ENCODE measurements at regions not wholly inside any gene's neighbourhood (a gene's known extent, or its start where the extent isn't known, plus 50 kb on each side); places are given as distances from the start of the nearest gene placed in this dataset.
"Not testable (repeated sequence)": the region's sequence is repeated elsewhere in the genome, so short reads cannot be mapped to it uniquely, and the experiment has no call there.

DNA sequence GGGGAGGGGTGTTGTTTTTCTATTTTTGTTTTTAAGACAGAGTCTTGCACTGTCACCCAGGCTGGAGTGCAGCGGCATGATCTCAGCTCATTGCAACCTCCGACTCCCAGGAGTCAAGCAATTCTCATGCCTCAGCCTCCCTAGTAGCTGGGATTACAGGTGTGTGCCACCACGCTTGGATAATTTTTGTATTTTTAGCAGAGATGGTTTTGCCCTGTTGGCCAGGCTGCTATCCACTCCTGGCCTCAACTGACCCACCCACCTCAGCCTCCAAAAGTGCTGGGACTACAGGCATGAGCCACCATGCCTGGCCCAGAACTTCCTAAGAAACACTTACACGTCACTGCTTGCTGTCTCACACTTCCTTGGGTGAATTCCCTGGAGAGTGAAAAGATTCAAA is 54.8 kb upstream of the CDYL start:
- H3K27me3 Mint-ChIP-seq (ENCODE audit: insufficient read depth, low read depth, poor library complexity), result not testable (repeated sequence)

DNA sequence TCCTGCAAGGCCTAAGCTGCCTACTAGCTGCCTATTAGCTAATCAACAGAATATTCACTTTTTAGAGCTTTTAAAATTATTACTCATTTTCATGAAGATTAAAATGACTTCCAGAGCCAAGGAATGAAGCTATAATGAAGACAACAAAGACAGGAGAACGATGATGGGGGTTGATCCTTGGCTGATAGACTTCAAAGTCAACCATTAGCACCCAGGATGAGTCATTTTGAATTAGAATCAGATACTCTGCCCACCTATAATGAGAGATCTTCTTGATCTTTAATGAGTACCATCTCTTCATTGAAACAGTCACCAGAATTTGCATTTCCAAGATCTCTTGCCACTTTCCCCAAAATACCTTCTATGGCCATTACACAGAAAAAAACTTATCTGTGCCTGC is 56.7 kb upstream of the CDYL start:
- no peak overlapping the region for H3K27ac Mint-ChIP-seq
- Histone ChIP-seq H3K9me2 (ENCODE audit: insufficient read depth) (no peaks in the 10 kb centered on the region), H3K27ac (ENCODE audit: low read depth) (no peak overlapping the region), H3K4me2 (0 out of 2 replicates have a peak overlapping the region, but pooled peaks have one; percentile 21), H3K36me3 (ENCODE audit: insufficient read depth) (no peaks in the 10 kb centered on the region), H3F3A (replicated peaks; ENCODE audit: low read depth) (no peaks in the 10 kb centered on the region), H2AFZ (no peak overlapping the region), H3K4me3 (no peak overlapping the region), H4K20me1 (replicated peaks; ENCODE audit: insufficient read depth) (no peaks in the 10 kb centered on the region), H3K79me2 (replicated peaks; ENCODE audit: insufficient read depth) (no peaks in the 10 kb centered on the region), H3K27me3 (ENCODE audit: insufficient read depth) (no peaks in the 10 kb centered on the region), H3K4me1 (ENCODE audit: insufficient read depth) (peaks cover 21% of the 10 kb centered on the region)
- ATAC-seq (no peak), DNase-seq (ENCODE audit: low spot score) (no peak)
- no peaks in the 10 kb centered on the region for H3K36me3 Mint-ChIP-seq (ENCODE audit: low read depth)
- H3K9me3 Mint-ChIP-seq, result no peaks in the 10 kb centered on the region
- H3K4me3 Mint-ChIP-seq, result no peak overlapping the region
- peaks cover 10% of the 10 kb centered on the region for H3K27me3 Mint-ChIP-seq (ENCODE audit: insufficient read depth, low read depth, poor library complexity)
- H3K4me1 Mint-ChIP-seq, result peaks cover 25% of the 10 kb centered on the region
- TF ChIP-seq CTCF (conservative IDR thresholded peaks at IDR 0.05; ENCODE audit: low read depth in 2 of 2) (no peak), STAT1 (IDR thresholded peaks at IDR 0.05; ENCODE audit: unreplicated experiment) (no peak), EZH2phosphoT487 (IDR thresholded peaks at IDR 0.05; ENCODE audit: unreplicated experiment) (no peak), REST (IDR thresholded peaks at IDR 0.05; ENCODE audit: unreplicated experiment) (no peak), ZNF114 (CRISPR knock-in tag; IDR thresholded peaks at IDR 0.05) (no peak), NANOG (IDR thresholded peaks at IDR 0.05; ENCODE audit: borderline replicate concordance) (no peak), JUNB (IDR thresholded peaks at IDR 0.05; ENCODE audit: unreplicated experiment) (no peak), ZNF331 (CRISPR knock-in tag; IDR thresholded peaks at IDR 0.05; ENCODE audit: low read depth) (no peak)
- TF ChIP-seq, protein P1, sequence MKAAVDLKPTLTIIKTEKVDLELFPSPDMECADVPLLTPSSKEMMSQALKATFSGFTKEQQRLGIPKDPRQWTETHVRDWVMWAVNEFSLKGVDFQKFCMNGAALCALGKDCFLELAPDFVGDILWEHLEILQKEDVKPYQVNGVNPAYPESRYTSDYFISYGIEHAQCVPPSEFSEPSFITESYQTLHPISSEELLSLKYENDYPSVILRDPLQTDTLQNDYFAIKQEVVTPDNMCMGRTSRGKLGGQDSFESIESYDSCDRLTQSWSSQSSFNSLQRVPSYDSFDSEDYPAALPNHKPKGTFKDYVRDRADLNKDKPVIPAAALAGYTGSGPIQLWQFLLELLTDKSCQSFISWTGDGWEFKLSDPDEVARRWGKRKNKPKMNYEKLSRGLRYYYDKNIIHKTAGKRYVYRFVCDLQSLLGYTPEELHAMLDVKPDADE (IDR thresholded peaks at IDR 0.05), result no peak
- TF ChIP-seq, protein P2, sequence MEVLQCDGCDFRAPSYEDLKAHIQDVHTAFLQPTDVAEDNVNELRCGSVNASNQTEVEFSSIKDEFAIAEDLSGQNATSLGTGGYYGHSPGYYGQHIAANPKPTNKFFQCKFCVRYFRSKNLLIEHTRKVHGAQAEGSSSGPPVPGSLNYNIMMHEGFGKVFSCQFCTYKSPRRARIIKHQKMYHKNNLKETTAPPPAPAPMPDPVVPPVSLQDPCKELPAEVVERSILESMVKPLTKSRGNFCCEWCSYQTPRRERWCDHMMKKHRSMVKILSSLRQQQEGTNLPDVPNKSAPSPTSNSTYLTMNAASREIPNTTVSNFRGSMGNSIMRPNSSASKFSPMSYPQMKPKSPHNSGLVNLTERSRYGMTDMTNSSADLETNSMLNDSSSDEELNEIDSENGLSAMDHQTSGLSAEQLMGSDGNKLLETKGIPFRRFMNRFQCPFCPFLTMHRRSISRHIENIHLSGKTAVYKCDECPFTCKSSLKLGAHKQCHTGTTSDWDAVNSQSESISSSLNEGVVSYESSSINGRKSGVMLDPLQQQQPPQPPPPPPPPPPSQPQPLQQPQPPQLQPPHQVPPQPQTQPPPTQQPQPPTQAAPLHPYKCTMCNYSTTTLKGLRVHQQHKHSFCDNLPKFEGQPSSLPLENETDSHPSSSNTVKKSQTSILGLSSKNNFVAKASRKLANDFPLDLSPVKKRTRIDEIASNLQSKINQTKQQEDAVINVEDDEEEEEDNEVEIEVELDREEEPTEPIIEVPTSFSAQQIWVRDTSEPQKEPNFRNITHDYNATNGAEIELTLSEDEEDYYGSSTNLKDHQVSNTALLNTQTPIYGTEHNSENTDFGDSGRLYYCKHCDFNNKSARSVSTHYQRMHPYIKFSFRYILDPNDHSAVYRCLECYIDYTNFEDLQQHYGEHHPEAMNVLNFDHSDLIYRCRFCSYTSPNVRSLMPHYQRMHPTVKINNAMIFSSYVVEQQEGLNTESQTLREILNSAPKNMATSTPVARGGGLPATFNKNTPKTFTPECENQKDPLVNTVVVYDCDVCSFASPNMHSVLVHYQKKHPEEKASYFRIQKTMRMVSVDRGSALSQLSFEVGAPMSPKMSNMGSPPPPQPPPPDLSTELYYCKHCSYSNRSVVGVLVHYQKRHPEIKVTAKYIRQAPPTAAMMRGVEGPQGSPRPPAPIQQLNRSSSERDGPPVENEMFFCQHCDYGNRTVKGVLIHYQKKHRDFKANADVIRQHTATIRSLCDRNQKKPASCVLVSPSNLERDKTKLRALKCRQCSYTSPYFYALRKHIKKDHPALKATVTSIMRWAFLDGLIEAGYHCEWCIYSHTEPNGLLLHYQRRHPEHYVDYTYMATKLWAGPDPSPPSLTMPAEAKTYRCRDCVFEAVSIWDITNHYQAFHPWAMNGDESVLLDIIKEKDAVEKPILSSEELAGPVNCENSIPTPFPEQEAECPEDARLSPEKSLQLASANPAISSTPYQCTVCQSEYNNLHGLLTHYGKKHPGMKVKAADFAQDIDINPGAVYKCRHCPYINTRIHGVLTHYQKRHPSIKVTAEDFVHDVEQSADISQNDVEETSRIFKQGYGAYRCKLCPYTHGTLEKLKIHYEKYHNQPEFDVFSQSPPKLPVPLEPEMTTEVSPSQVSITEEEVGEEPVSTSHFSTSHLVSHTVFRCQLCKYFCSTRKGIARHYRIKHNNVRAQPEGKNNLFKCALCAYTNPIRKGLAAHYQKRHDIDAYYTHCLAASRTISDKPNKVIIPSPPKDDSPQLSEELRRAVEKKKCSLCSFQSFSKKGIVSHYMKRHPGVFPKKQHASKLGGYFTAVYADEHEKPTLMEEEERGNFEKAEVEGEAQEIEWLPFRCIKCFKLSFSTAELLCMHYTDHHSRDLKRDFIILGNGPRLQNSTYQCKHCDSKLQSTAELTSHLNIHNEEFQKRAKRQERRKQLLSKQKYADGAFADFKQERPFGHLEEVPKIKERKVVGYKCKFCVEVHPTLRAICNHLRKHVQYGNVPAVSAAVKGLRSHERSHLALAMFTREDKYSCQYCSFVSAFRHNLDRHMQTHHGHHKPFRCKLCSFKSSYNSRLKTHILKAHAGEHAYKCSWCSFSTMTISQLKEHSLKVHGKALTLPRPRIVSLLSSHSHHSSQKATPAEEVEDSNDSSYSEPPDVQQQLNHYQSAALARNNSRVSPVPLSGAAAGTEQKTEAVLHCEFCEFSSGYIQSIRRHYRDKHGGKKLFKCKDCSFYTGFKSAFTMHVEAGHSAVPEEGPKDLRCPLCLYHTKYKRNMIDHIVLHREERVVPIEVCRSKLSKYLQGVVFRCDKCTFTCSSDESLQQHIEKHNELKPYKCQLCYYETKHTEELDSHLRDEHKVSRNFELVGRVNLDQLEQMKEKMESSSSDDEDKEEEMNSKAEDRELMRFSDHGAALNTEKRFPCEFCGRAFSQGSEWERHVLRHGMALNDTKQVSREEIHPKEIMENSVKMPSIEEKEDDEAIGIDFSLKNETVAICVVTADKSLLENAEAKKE (CRISPR knock-in tag; IDR thresholded peaks at IDR 0.05), result no peak

More for the DNA sequence above, 54.8 kb upstream of the CDYL start:
- H3K27me3 ChIP-seq (ENCODE audit: insufficient read depth); H3K36me3 Mint-ChIP-seq (ENCODE audit: low read depth); H3K79me2 ChIP-seq (replicated peaks; ENCODE audit: insufficient read depth); H4K20me1 ChIP-seq (replicated peaks; ENCODE audit: insufficient read depth); H3K4me3 ChIP-seq; H2AFZ ChIP-seq; H3K9me3 Mint-ChIP-seq; H3K36me3 ChIP-seq (ENCODE audit: insufficient read depth); H3K4me2 ChIP-seq; H3F3A ChIP-seq (replicated peaks; ENCODE audit: low read depth); ATAC-seq; H3K27ac ChIP-seq (ENCODE audit: low read depth); H3K4me3 Mint-ChIP-seq; DNase-seq (ENCODE audit: low spot score); H3K9me2 ChIP-seq (ENCODE audit: insufficient read depth); H3K27ac Mint-ChIP-seq: not testable (repeated sequence)
- peaks cover 21% of the 10 kb centered on the region for H3K4me1 ChIP-seq (ENCODE audit: insufficient read depth)
- H3K4me1 Mint-ChIP-seq, result peaks cover 22% of the 10 kb centered on the region

All from GM23338 (cell line).